ENCODE measurements at regions not wholly inside any gene's neighbourhood (a gene's known extent, or its start where the extent isn't known, plus 50 kb on each side); places are given as distances from the start of the nearest gene placed in this dataset.

GRCh38 chr6:80543598-80544222 lies 437.2 kb downstream of the BCKDHB start:
- Histone ChIP-seq H3K36me3 (ENCODE audit: insufficient read depth, low read length, poor library complexity, severe bottlenecking) (no peaks in the 10 kb centered on the region), H3K9me3 (ENCODE audit: low read depth, low read length, poor library complexity, severe bottlenecking) (no peaks in the 10 kb centered on the region), H3K4me3 (ENCODE audit: low read depth, low read length, poor library complexity, severe bottlenecking) (no peak overlapping the region), H3K27me3 (replicated peaks; ENCODE audit: insufficient read depth, low read depth, low read length, poor library complexity) (no peaks in the 10 kb centered on the region), H3K4me1 (ENCODE audit: insufficient read depth, low read length, poor library complexity, severe bottlenecking) (no peaks in the 10 kb centered on the region), H3K27ac (ENCODE audit: low read depth, low read length, poor library complexity, severe bottlenecking) (no peak overlapping the region)
- CTCF ChIA-PET = no interaction called here
- POLR2A ChIA-PET (ENCODE audit: low non-redundant PET) = no interaction called here
- intact Hi-C loops (cut with micrococcal nuclease; ENCODE audit: unreplicated experiment) = no loop called here
- DNase-seq (ENCODE audit: low spot score) = no peak
- BruUV-seq (replicated peaks) = no TSS peak
- TF ChIP-seq CTCF (conservative IDR thresholded peaks at IDR 0.05; ENCODE audit: low read depth, low read length) (no peak), EZH2 (IDR thresholded peaks at IDR 0.05; ENCODE audit: borderline replicate concordance, low read depth, low read length, poor library complexity, severe bottlenecking) (no peak)

DNA sequence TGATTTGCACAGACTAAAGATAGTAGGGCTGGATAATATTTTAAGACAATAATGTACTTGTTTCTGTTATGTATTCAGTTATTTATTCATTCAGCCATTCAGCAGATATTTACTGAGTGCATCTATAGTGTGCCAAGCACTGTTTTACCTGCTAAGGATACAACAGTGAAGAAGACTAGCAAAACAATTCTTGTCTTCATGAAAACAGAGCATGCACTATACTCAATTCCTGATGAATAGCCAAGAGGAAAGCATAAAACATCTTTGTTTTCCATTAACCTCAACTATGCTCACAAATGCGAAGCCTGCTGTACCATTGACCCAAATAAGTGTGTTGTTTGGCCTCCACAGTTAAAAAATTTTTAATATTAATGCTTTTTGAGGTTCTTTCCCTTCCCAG lies 436.7 kb downstream of the BCKDHB start:
- no peak for TF ChIP-seq EZH2 (IDR thresholded peaks at IDR 0.05; ENCODE audit: borderline replicate concordance, low read depth, low read length, poor library complexity, severe bottlenecking)
- TF ChIP-seq CTCF (conservative IDR thresholded peaks at IDR 0.05; ENCODE audit: low read depth, low read length) = no peak
- Histone ChIP-seq H3K27me3 (replicated peaks; ENCODE audit: insufficient read depth, low read depth, low read length, poor library complexity) (no peaks in the 10 kb centered on the region), H3K27ac (ENCODE audit: low read depth, low read length, poor library complexity, severe bottlenecking) (no peak overlapping the region), H3K36me3 (ENCODE audit: insufficient read depth, low read length, poor library complexity, severe bottlenecking) (no peaks in the 10 kb centered on the region), H3K4me1 (ENCODE audit: insufficient read depth, low read length, poor library complexity, severe bottlenecking) (no peaks in the 10 kb centered on the region), H3K9me3 (ENCODE audit: low read depth, low read length, poor library complexity, severe bottlenecking) (no peaks in the 10 kb centered on the region), H3K4me3 (ENCODE audit: low read depth, low read length, poor library complexity, severe bottlenecking) (no peak overlapping the region)
- ChIA-PET POLR2A (ENCODE audit: low non-redundant PET) (no interaction called here), CTCF (no interaction called here)
- no peak for DNase-seq (ENCODE audit: low spot score)
- BruUV-seq (replicated peaks) = no TSS peak
- intact Hi-C loops (cut with micrococcal nuclease; ENCODE audit: unreplicated experiment) = no loop called here

GRCh38 chr6:80541886-80542285 lies 435.4 kb downstream of the BCKDHB start:
- Histone ChIP-seq H3K4me1 (ENCODE audit: insufficient read depth, low read length, poor library complexity, severe bottlenecking) (no peaks in the 10 kb centered on the region), H3K27ac (ENCODE audit: low read depth, low read length, poor library complexity, severe bottlenecking) (no peak overlapping the region), H3K9me3 (ENCODE audit: low read depth, low read length, poor library complexity, severe bottlenecking) (no peaks in the 10 kb centered on the region), H3K27me3 (replicated peaks; ENCODE audit: insufficient read depth, low read depth, low read length, poor library complexity) (no peaks in the 10 kb centered on the region), H3K36me3 (ENCODE audit: insufficient read depth, low read length, poor library complexity, severe bottlenecking) (no peaks in the 10 kb centered on the region), H3K4me3 (ENCODE audit: low read depth, low read length, poor library complexity, severe bottlenecking) (no peak overlapping the region)
- intact Hi-C loops (cut with micrococcal nuclease; ENCODE audit: unreplicated experiment) = no loop called here
- no TSS peak for BruUV-seq (replicated peaks)
- POLR2A ChIA-PET (ENCODE audit: low non-redundant PET) = no interaction called here
- no peak for DNase-seq (ENCODE audit: low spot score)
- TF ChIP-seq EZH2 (IDR thresholded peaks at IDR 0.05; ENCODE audit: borderline replicate concordance, low read depth, low read length, poor library complexity, severe bottlenecking) (no peak), CTCF (conservative IDR thresholded peaks at IDR 0.05; ENCODE audit: low read depth, low read length) (no peak)
- CTCF ChIA-PET = no interaction called here
